HG02763 (cell line): ENCODE measurements at regions not wholly inside any gene's neighbourhood (a gene's known extent, or its start where the extent isn't known, plus 50 kb on each side); places are given as distances from the start of the nearest gene placed in this dataset.

Experiments
- ATAC-seq: cut with Tn5 transposase; IDR thresholded peaks from one replicate; pipeline ENCODE4 v1.9.1; 2021; ENCODE audit warnings: mild to moderate bottlenecking, moderate library complexity; ENCODE audit not compliant: unreplicated experiment

DNA sequence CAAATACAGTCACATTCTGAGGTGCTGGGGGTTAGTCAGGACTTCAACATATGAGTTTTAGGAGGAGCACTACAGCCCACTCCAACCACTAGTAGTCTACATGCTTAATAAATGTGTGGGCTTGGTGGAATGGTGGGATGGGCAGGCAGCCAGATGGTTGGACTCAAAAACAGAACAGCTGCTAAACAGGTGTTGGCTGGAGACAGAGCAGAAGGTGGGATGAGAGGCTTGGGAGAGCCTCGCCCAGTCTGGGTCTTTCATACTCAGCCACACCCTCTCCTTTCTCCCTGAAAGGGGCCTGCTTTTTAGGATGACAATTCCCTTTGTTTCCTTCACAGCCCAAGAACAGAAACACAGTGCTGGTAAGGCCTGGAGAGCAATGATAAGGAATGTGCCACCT lies 143.9 kb upstream of the KLHL29 start:
- ATAC-seq = no peak

DNA sequence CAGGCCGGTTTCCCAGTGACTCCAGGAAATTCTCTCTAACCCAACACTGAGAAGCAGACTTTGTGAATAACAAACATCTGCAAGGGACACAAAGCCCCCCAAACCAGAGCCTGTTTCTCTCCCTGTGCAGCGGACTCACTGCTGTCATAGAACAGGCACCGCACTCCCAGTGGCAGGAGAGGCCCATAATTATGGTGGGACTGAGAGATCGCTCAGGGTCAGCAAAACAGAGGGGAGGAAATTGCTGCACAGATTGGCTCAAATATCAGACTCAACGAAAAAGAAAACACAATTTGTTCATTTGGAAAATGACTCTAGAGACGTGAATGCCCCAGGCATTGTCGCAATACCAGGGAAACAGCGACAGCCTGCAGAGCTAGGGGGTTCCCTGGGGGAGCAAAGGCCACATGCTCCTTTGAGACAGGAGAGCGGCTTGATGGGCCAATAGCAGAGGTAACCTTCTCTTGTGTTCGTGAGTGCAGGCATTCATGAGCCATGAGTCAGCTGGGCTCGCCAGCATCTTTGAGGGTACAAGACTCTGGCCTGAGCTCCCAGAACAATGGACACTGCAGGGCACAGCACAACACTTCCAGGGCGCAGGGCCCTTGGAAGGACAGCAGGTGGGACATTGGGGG lies 143.3 kb upstream of the KLHL29 start:
- ATAC-seq = no peak

DNA sequence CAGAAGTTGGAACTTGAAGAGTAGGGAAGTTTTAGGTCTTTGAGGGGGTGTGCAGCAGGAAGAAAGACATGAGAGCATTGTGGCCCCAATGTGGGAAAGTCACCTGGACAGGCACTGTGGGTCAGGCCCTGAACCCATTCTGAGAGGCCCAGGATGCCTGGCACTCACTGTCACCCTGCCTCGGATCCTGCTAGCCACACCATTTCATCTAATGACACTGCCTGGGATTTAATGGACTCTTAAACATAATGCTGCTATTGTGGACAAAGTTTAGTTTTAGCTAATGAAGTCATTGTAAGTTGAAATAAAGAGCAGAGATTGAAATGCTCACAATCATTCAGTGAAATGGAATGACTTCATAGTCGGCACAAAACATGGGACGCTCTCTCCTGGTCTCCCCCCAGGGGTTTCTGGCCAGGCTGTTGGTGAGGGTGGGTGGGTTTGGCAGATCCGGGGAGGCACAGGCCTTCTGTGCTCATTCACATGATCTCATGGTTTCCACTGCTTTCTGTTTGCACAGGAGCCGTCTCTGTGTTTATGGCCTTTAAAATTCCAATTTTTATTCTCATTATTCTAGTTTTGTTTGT lies 141.8 kb upstream of the KLHL29 start:
- no peak for ATAC-seq

DNA sequence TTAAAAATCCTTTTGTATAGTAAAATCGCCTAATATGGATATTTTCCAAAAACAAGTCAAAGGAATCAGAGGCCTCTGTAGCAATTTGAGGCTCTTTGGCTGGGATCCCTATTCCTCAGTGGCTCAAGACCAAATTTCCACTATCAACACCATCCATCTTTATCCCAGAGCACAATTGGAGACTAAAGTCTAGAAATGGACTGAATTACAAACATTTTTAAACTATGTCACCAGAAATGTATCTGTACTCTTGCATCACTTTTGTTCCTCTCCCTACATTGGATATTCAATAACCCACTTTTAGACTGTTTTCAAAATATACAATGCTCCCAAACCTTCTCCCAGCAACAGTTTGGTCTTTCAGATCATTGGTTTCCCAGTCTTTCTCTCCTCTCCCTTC lies 140.4 kb upstream of the KLHL29 start:
- no peak for ATAC-seq

DNA sequence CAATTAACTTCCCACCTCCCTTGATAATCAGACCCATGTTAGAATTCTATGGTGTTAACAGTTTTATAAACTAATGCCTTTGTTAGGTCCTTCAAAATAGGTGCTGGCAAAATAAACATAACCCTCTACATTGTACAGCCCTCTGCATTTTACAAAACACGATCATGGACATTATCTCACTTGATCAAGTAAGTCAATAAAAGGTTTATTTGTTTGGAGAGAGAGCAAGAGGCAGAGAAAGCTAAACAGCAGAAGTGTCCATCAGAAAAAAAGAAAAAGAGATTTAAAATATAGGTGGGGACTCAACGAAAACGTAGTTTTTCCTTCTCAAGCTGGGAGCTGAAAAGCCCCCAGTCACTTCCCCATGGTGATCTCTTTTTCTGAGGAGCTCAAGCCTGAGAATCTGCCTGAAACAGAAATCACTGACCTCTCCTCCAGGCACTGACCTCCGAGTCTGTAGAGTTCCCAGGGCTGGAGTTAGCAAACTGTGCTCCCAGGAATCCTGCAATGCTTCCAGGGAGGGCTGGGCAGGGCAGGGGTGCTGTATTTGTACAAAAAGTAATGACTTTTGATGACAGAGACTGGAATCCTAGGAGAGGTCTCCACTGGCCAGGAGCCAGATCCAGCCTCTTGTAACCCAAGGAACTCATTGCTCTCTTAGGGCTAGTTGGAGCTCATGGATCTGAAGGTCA lies 137.8 kb upstream of the KLHL29 start:
- ATAC-seq = no peak

DNA sequence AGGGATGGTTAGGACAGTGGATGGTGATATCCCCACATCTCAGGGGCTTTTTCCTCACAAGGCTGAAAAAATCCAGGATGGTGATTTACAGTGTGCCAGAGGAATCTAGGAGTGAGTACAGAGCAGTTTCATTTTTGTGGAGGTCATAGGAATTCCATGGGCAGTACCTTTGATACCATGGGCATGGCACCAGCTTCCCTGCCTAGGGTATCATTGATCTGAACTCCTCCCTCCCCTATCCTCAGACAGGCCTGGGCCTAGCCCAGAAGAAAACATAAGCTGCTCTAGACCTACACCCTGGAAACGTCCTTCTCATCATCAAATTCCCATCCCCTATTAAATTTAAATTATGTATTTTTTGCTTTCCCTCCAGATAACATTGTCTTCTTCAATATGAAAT lies 136.3 kb upstream of the KLHL29 start:
- no peak for ATAC-seq

DNA sequence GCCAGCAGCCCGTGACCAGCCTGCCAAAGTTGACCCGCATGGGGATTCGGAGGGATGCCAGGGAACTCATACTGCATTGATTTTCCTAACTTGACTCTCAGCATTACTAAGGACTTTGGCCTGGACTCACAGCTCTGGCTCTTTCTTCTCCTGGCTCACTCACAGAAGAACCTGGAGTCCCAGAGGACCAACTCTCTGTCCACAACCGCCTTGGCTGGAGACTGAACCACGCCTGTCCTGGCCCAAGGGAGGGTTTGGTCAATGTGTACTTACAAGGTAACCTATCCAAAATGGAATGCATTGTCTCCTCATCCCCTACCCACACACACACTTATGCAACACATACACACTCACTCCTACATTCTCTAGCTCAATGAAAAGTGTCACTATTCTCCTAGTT lies 135.6 kb upstream of the KLHL29 start:
- ATAC-seq = no peak

DNA sequence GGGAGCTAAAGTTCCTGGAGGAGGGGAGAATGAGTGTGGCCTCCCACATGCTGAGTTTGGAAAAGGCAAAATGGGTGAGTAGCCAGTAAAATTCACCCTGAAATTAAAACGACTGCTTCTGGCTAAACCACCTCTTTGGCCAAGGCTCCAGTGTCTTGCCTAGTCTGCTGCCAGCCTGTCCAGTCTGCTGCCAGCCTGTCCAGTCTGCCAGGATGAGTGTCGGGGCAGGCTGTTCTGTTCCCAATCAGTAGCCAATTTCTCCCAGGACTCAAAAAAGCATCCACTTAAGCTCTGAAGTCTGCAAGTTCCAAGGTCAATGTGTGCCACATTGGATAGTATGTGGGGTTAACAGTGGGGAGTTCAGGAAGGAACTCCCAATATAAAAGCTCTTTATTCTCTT lies 134.6 kb upstream of the KLHL29 start:
- ATAC-seq = no peak

DNA sequence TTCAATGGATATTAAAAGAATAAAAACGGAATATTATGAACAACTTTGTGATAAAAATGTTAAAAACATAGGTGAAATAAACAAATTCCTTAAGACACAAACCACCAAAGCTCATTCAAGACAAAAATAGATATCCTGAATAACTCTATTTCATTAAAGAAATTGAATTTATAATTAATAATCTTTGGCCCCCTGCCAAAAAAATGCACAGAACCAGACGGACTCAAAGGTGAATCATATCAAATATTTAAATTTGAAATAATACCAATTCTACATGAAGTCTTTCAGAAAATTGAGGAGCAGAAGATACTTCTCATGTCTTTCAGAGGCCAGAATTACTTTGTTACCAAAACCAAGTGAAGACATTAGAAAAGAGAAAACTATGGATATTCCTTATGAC lies 128.3 kb upstream of the KLHL29 start:
- ATAC-seq = no peak

DNA sequence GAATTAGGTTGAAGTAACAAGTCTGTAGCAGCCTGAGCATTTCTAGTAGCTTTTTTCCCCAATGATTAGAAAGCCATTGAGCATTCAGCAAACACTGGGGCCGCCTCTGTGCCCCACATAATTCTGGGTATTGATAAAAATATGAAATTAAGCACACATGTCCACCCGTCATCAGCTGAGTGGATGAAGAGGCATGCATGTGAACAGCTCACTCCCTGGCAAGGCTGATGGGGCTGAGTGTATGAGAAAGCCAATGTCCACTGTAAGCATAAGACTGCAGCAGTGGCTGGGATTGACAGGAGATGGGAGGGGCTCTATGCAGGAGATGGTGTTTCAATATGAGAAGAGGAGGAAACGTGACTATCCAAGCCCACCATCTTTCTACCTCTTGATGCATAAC lies 124.4 kb upstream of the KLHL29 start:
- no peak for ATAC-seq

DNA sequence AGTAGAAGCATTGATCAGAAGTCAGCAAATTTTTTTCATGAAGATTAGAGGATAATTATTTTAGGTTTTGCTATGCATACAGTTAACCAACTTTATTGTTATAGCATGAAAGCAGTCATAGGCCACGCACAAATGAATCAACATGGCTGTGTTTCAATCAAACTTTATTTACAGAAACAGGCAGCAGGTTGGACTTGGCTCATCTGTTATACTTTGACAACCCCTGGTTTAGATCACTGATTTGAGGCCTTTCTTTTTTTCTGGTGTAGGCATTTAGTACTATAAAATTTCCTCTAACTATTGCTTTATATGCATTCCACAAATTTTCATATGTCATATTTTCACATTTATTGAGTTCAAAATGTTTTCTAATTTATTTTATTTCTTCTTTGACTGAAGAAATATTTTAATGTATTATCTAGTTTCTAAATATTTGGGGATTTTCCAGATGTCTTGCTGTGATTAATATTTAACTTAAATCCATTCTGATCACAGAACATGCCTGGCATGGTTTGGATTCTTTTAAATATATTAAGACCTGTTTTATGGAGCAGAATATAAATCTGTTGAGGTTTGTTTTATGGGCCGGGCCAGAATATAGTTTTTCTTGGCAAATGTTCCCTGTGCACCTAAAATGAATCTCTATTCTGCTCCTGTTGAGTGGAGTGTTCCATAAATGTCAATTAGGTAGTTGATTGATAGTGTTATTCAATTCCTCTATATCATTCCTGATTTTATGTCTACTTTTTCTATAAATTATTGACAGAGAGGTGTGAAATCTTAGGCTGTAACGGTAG lies 116.3 kb upstream of the KLHL29 start:
- ATAC-seq = no peak

DNA sequence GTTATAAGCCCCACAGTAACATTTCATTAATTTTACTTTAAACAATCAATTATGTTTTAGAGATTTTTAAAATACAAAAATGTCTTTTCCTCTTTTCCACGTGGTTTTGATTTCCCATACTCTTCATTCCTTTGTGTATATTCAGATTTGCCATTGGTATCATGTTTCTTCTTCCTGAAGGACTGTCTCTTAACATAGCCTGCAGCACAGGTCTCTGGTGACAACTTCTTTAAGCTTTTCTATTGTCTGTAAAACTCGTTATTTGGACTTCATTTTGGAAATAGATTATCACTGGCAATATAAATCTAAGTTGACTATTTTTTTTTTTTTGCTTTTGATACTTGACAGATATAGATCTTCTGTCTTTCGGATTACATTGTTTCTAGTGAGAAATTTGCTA lies 115.2 kb upstream of the KLHL29 start:
- no peak for ATAC-seq

DNA sequence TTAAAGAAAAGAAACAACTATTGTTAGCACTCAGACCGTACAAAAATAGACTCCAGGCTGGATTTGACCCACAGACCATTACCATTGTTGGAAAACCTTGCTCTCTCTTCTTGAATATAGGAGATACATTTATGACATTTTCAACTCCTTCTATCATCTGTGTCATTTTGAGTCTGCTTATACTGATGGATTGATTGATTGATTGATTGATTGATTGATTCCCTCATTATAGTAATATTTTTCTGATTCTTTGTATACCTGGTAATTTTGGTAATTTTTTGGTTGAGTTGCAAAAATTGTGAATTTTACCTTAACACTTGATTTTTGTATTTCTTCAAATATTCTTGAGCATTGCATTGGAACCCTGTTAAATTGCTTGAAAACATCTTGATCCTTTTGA lies 114.2 kb upstream of the KLHL29 start:
- no peak for ATAC-seq

DNA sequence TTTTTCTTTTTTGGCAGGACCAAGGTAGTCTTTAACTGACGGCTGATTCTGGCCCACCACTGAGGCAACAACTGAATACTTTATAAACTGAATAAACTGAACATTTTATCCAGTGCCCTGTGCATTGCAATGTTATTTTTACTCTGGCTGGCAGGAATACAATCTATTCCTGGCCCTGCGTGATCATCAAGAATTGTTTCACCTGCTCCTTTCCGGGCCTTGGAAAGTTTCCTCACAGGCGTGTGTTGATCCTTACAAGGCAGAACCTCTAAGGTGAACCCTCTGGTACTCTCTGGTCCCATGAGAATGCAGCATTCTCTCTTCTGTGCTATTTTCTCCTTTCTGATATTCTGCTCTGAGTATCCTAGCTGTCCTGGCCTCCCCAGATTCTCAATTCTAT lies 113.7 kb upstream of the KLHL29 start:
- no peak for ATAC-seq

DNA sequence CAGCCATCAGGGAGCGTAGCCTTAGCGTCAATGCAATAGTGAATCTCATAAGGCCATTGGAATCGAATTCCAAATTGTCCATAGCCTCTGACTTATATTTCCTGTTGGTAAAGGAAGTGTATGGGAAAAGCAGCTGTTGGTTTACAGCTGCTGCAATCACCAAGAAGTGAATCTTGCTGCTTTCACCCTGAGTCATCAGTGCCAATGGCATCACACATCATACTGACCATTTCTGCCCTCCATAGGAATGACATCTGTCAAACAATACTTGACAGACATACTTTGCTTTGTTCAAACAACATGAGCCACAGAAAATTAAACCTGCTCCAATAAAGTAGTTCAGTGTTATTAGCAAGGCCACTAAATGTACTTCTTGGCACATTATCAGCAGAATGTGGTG lies 111.2 kb upstream of the KLHL29 start:
- ATAC-seq = no peak

DNA sequence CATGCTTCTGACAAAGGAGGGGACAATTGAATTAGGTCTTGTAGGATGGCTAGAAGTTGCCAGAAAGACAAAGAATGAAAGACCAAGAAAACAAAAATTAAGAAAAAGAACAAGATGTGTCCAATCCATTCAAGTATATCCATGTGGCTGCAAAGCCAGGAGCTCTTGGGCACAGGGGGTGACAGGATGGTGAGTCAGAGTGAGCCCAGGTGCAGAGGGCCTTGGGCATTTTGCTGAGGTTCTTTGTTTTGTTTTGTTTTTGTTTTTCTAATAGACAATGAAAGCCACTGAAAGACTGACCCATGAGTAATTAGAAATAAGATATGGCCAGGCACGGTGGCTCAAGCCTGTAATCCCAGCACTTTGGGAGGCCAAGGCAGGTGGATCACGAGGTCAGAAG lies 104.6 kb upstream of the KLHL29 start:
- ATAC-seq = no peak

DNA sequence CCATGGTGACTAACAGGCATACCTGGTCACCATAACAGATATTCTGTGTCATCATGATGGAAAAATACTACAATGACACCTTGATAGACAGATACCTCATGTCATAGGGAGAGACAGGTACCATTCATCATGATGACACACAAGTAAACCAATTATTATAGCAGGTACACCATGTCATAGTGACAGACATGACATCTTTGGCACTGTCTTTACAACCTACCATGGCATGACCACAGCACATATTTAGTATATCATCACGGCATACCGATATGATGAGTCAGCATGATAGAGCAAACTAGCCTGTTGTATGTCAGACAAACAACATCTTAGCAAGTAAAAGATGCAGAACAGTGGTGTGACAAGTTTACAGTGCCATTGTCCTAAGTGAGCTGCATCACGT lies 101.3 kb upstream of the KLHL29 start:
- no peak for ATAC-seq

DNA sequence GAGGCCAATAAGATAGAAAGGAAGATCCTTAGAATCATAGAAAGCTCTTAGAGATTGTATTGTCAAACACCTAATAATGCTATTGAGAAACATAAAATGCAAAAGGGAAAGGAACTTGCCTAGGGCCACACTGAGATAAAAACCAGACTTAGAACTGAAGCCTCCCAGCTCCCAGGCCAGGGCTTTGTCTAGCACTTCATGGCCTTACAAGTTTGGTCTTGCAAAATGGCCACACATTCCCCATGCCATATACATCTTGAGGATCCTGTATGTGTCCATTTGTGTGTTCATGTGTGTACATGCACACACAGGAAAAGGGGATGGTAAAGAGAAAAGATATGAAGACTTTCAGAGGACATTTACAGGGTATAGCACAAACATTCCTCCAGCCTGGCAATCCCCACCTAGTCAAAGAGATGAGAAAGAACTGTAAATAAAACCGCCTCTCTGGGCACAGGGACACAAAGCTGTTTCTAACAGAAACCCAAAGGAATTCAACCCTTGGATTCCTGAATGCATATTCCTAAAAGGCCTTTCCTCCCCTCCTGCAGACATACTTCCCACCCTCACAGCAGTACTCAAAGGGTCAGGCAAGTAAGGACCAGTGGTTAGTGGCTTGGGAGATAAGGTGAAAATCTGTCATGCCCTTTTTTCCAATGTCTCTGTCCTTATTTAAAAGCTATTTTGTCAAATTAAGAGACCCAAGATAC lies 99.7 kb upstream of the KLHL29 start:
- ATAC-seq = no peak

DNA sequence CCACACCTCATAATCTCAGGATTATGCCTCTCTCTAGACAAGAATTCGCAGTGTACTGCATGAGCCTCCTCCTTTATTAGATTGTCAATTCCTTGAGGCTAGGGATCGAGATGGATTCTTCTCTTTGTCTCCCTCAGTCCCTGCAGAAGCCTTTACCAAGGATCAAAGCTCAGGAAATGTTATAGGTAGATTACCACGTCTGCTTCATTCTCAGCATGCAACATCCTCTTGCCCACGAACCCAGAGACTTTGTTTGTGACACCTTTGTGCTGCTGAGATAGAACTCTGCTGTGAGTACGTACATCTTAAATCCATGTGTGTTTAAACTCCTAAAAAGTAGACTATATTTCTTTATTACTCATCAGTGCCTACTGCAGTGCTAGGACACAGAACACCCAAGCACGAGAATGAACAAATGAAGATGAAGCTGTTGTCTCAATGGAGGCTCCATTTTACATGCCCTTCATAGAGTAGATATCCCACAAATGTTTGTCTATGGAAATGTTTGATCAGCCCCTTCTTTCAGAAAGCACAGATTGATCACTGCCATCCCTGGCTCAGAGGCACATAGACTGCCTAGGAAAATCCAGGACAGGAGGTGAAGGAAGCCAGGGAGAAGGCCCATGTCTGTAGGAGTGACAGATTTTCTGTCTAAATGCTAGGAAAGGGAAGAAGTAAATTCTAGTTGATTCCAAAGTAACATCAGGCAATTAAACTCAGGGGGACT lies 98.8 kb upstream of the KLHL29 start:
- no peak for ATAC-seq
